ENCODE measurements at regions not wholly inside any gene's neighbourhood (a gene's known extent, or its start where the extent isn't known, plus 50 kb on each side); places are given as distances from the start of the nearest gene placed in this dataset.
A peak's percentile ranks its signal among the peaks of the same experiment; 100 is the strongest.

GRCh38 chr3:177978946-177979345 is 557.3 kb upstream of the KCNMB2 start:
- no peak for DNase-seq

DNA sequence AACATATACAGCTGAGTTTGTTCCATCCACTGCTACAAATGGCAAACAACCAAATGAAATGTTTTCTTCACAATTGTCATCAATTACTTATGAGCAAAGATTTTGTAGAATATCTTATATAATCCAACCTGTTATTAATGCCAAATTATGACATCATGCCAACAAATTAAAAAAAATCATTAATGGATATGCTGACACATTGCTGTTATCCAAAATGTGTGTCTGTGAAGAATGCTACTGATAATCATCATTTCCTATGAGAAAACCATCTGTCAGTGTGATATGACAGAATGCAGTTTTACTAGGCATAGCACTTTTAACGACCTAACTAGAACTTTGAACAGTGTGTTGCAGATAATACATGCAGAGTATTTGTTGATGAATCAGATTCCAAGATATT is 556.5 kb upstream of the KCNMB2 start:
- peak; percentile 40 for DNase-seq

GRCh38 chr3:177981576-177981975 is 554.7 kb upstream of the KCNMB2 start:
- no peak for DNase-seq

DNA sequence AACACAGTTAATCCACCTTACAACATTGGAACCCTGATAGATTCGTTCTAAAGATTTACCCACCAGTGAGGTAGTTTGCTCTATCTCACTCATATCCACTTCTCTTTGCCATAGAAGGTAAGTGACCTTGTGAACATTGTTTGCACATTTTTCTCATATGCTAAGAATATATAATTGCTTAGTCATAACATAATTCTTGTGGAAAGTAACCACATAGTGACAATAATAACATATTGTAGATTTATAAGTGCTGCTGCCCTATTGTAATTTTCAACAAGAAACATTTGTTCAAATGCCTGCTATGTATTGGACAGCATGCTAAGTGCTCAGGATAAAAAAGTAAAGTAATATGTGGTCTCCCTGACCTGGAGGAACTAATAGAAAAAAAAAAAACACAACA is 554.2 kb upstream of the KCNMB2 start:
- no peak for DNase-seq

DNA sequence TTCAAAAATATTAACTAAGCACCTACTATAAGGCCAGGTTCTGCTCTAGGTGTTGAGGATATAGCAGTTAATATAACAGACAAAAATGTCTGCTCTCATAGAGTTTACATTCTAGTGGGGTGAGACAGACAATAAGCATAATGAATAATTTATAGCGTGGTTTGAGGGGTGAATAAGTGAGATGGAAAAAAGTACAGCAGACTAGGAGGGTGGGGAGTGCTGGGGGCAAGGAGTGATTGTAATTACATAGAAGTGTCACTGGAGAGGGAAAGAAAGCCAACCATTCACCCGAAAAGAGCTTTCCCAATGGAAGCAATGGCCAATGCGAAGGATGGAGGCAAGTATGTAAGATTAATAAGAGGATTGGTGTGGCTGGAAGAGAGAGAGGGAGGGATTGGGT is 552.9 kb upstream of the KCNMB2 start:
- DNase-seq = no peak

GRCh38 chr3:177992993-177993970 is 543.0 kb upstream of the KCNMB2 start:
- DNase-seq = no peak

- DNase-seq = no peak
These were observed 541.3 kb upstream of the KCNMB2 start for GRCh38 chr3:177994976-177995375.

DNA sequence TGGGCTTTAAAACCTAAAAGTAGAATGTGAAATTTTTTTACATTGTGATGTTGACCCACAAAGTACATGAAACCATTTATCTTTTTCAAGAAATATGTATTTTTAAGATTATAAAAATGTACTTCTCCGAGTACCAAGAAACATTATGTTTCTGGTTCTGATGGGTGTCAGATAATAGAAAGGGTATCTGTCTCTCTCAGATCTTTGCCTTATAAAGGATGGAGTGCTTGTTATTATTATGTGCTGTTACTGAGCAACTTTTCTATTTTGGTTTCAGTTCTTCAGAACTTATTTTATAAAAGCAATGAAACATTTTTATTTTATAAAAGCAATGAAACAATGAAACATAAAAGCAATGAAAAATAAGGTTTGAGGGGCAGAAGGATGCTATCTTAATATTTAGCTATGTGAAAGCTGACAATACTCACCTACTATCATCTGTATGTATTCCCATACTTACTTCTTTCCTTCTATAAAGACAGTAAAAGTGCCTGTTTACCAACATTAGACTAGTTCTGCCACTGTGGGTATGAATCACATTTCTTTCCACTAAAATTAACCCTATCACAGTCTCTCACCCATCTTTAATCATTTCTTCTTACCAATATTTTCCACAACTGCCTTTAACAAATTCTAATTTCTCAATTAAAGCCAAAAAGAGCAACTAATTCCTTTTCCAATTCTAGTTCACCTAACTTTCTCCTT is 540.7 kb upstream of the KCNMB2 start:
- no peak for DNase-seq

DNA sequence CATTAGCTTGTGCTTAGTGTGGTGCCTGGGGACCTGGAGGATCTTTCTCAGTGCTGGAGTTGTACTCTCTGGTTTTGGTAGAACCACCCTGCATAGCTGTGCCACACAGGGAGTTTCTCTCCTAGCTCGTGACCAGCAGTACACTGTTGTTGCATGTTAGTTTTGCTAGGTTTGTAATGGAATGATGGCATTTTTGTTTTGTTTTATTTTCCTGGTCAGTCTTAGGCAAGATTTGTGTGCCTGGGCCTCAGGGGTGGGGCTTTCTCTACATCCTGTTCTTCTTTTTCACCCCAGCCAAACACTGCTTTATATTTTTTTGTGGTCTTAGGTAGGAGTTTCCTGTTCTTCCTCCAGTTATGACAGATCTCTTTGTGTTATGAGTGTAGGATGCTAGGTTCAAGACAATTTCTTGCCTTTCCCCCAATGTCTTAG is 534.5 kb upstream of the KCNMB2 start:
- DNase-seq = peak; percentile 43

DNA sequence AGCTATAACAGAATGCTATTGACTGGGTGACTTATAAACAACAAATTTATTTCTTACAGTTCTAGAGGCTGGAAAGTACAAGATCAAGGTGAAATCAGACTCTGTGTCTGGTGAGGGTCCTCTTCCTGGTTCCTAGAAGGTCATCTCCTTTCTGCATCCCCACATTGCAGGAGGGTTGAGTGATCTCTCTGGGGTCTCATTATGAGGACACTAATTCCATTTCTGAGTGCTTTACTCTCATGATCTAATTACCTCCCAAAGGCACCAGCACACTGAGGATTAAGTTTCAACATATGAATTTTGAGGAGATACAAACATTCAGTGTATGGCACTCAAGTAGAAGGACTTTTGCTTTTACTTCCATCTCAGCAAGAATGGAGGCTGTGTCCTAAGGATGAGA is 534.1 kb upstream of the KCNMB2 start:
- no peak for DNase-seq

DNA sequence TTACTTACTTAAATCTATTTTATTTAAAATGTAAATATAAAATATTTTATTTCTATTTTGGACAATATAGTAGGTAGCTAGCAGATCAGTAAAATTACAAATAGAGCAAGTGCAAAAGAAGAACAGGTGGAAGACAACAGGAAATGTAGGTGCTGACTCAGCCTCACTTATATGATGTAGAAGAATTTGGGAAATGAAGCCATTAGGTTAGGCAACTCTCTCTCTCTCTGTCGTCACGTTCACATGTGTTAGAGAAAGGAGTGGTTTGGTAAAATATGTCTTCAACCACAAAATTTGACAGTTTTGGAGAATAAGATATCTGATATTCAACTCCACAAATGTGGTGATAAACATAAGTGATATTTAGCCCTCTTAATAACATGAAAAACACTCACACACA is 532.5 kb upstream of the KCNMB2 start:
- peak; percentile 60 for DNase-seq

- no peak for DNase-seq
These were observed 530.3 kb upstream of the KCNMB2 start for GRCh38 chr3:178005961-178006360.

DNA sequence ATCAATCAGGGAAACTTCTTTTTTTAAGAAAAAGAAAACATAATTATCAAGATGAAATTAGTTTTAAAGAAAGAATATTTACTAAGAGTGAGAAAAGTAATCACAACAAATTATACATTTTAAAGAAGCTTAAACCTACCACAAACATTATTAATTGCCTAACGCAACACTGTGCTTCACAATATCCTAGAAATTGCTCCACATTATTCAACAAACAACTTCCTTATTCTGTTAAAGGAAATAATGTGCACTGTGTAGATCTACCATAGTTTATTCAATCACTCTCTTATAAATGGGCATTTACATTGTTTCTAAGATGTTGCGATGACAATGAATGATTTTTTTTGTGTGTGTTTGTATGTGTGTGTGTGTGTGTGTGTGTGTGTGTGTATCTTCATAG is 525.9 kb upstream of the KCNMB2 start:
- DNase-seq = peak; percentile 27

DNA sequence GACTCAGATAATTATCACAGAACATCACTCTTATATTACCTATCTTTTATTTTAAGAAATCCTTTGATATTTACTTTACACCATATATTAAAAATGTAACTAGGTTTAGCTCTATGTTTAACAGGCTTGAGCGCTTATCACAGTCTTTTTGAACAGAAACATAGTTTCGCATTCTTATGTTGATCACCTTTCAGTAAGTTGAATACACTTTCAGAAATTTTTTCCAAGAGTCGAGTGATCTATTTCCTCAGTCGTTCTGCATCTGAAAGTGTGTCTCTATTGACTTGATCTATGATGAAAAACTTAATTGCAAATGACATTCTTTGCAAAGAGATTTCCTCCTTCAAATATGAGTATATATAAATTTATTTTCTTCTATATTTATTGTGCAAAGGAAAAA is 516.6 kb upstream of the KCNMB2 start:
- DNase-seq = no peak

- DNase-seq = no peak
These were observed 513.6 kb upstream of the KCNMB2 start for GRCh38 chr3:178022599-178022998.

DNA sequence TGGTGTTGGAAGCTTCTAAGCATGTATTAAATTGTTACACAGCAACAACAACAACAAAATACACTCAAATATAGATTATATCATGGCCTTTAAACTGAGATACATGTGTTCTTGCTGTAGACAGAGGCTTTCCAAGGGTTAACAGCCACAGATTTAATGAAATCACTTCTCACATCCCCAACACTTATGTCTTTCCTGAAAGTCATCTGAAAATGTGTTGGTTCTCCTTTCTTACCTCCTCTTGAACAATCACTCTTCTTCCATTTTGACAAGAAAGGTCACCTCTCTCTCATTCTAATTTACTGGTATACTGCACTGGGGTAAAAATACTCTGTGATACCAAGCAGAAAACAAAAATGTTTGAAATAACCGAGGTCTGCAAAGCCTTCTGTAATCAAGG is 507.3 kb upstream of the KCNMB2 start:
- no peak for DNase-seq

DNA sequence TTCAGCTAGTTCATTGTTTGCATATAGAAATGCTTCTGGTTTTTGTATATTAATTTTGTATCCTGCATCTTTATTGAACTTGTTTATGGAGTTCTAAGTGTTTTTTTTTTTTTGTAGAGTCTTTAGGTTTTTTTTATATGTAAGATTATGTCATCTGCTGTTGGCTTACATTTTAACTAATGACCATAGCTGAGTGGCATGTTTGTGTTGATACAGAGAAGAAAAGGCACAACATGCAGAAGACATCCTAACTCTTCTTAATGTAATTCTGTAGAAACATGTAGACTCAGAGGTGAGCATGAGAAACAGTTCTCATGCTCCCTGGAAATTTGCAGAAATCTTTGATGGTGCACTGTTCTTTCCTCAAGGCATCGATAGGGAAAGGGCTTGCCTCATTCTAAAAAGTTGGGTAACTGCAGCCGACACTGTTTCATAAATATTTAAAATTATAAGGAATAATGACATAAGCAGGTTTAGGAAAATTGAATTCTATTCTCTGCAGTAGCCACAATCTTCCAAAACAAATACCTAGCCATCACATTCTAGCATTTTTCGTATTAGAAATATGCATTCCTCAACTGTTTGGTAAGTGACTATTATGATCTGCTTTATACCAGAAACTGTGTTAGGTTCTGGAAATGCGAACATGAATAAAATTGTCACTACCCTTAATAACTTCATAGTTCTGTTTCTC is 499.6 kb upstream of the KCNMB2 start:
- DNase-seq = no peak

DNA sequence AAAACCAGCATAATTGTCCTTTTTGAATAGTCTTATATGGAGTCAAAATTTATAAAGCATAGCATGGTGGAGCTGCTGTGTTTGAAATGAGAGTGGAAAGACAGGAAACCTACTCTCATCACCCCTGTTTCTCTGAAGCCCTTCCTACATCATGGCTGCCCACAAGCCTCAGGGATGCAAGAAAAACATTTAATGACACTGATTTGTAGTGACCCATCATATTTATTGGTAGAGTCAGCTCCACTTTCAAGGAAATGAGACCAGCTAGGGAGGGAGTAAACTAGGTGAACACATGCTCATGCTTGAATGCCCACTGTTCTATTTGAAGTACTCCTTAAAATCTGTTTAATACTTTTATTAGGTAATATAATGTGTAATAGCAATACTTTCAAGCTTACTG is 494.3 kb upstream of the KCNMB2 start:
- DNase-seq = no peak

DNA sequence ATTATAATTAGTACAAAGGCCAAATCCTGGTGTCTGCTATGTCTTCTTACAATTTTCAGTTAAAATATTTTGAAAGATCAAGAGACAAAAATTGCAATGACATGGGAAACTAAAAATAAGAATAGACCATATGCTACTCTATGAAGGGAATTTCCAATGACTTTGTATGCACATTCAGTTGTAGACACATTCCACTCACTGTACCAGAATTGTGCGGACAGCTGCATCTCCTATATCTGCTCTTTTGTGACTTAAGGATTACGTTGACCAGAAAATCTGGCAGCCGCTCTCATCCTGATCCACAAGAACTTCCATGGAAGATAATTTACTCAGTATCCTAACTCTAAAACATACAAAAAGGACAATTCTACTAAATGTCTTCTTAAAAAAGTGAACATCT is 493.9 kb upstream of the KCNMB2 start:
- no peak for DNase-seq

GRCh38 chr3:178043084-178043483 is 493.2 kb upstream of the KCNMB2 start:
- DNase-seq = no peak

DNA sequence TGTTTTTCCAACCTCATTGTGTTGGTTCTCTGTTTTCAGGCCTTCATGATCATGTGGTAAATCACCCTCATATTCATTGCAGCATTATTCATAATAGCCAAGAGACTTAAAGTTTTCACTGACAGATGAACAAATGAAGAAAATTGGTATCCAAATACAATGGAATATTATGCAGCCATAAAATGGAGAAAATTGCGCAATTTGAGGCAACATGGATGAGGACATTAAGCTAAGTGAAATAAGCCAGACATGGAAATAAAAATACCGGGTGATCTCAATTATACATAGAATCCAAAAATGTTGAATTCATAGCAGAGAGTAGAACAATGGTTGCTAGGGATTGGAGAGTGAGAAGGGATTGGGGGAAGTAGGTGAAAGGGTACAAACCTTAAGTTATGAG is 491.9 kb upstream of the KCNMB2 start:
- DNase-seq = no peak

DNA sequence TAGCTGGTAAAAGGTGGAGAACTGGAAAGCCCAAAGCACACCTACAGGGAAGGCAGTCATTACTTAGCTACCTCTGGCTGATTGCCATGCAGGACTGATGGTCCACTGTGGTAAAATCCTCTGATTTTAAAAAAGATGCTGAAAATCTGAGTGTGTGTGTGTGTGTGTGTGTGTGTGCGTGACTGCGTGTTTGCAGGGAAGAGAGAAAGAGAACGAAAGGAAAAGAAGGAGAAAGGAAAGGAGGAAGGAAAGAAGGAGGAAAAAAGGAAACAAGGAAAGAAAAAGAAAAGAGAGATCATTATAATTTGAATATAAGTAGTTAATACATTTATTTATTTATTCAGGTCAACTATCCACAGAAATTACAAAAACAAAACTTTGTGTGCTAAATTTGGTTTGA is 488.7 kb upstream of the KCNMB2 start:
- DNase-seq = no peak

GRCh38 chr3:178048768-178049167 is 487.5 kb upstream of the KCNMB2 start:
- DNase-seq = no peak

GRCh38 chr3:178054471-178054870 is 481.8 kb upstream of the KCNMB2 start:
- no peak for DNase-seq

All from hematopoietic multipotent progenitor cell treated with erythropoietin and hydrocortisone succinate and interleukin-3 and kit ligand, for 4 days (in vitro differentiated cells).